ENCODE measurements at regions not wholly inside any gene's neighbourhood (a gene's known extent, or its start where the extent isn't known, plus 50 kb on each side); places are given as distances from the start of the nearest gene placed in this dataset.

- no peak for TF ChIP-seq EZH2 (IDR thresholded peaks at IDR 0.05; ENCODE audit: low read depth, unreplicated experiment)
- no peak for TF ChIP-seq CTCF (conservative IDR thresholded peaks at IDR 0.05; ENCODE audit: low read depth in 2 of 2)
- TF ChIP-seq REST (IDR thresholded peaks at IDR 0.05; ENCODE audit: unreplicated experiment) = no peak
- no peak for TF ChIP-seq JUNB (IDR thresholded peaks at IDR 0.05; ENCODE audit: unreplicated experiment)
- no peak for TF ChIP-seq POLR2AphosphoS5 (IDR thresholded peaks at IDR 0.05; ENCODE audit: low read depth)
These were observed 98.8 kb upstream of the TMEM18 start for GRCh38 chr2:776038-776437.

All from GM23338 (cell line).